ENCODE measurements at regions not wholly inside any gene's neighbourhood (a gene's known extent, or its start where the extent isn't known, plus 50 kb on each side); places are given as distances from the start of the nearest gene placed in this dataset.

- no peak for TF ChIP-seq CTCF (IDR thresholded peaks at IDR 0.05; ENCODE audit: insufficient read depth, low read depth, low read length)
- H3K4me3 ChIP-seq (ENCODE audit: low read depth, low read length) = no peak overlapping the region
- DNase-seq (ENCODE audit: low read depth) = peak; percentile 7
These were observed 184.2 kb downstream of the EPM2A start for GRCh38 chr6:145551164-145551563.

GRCh38 chr6:145555084-145555483, 180.2 kb downstream of the EPM2A start:
- no peak overlapping the region for H3K4me3 ChIP-seq (ENCODE audit: low read depth, low read length)
- DNase-seq (ENCODE audit: low read depth) = no peak
- no peak for TF ChIP-seq CTCF (IDR thresholded peaks at IDR 0.05; ENCODE audit: insufficient read depth, low read depth, low read length)

GRCh38 chr6:145557474-145557873, 177.8 kb downstream of the EPM2A start:
- DNase-seq (ENCODE audit: low read depth) = no peak
- TF ChIP-seq CTCF (IDR thresholded peaks at IDR 0.05; ENCODE audit: insufficient read depth, low read depth, low read length) = no peak

GRCh38 chr6:145559836-145560235, 175.5 kb downstream of the EPM2A start:
- no peak overlapping the region for H3K4me3 ChIP-seq (ENCODE audit: low read depth, low read length)
- DNase-seq (ENCODE audit: low read depth) = no peak
- no peak for TF ChIP-seq CTCF (IDR thresholded peaks at IDR 0.05; ENCODE audit: insufficient read depth, low read depth, low read length)

More at GRCh38 chr6:145557474-145557873, 177.8 kb downstream of the EPM2A start:
- no peak overlapping the region for H3K4me3 ChIP-seq (ENCODE audit: low read depth, low read length)

- no peak for TF ChIP-seq CTCF (IDR thresholded peaks at IDR 0.05; ENCODE audit: insufficient read depth, low read depth, low read length)
- no peak for DNase-seq (ENCODE audit: low read depth)
- no peak overlapping the region for H3K4me3 ChIP-seq (ENCODE audit: low read depth, low read length)
These were observed 173.9 kb downstream of the EPM2A start for GRCh38 chr6:145561095-145562072.

GRCh38 chr6:145562771-145563615, 172.3 kb downstream of the EPM2A start:
- no peak for DNase-seq (ENCODE audit: low read depth)
- no peak overlapping the region for H3K4me3 ChIP-seq (ENCODE audit: low read depth, low read length)
- TF ChIP-seq CTCF (IDR thresholded peaks at IDR 0.05; ENCODE audit: insufficient read depth, low read depth, low read length) = no peak

Data from fibroblast of villous mesenchyme (primary cell).